C4-2B (cell line): ENCODE measurements at regions not wholly inside any gene's neighbourhood (a gene's known extent, or its start where the extent isn't known, plus 50 kb on each side); places are given as distances from the start of the nearest gene placed in this dataset.

ENCODE experiments used
- H3K27ac ChIP-seq: fragments of 450-650 bp; 2 replicates; pipeline ENCODE4 v1.5.1; 2017
- ZFX ChIP-seq: fragments of 450-650 bp; IDR thresholded peaks from 2 replicates; pipeline ENCODE4 v1.6.1; 2017
- TF ChIP-seq, protein P1 (sequence below): fragments of 450-650 bp; conservative IDR thresholded peaks from 2 replicates; pipeline ENCODE4 v1.5.1; 2017; ENCODE audit warnings: mild to moderate bottlenecking

DNA sequence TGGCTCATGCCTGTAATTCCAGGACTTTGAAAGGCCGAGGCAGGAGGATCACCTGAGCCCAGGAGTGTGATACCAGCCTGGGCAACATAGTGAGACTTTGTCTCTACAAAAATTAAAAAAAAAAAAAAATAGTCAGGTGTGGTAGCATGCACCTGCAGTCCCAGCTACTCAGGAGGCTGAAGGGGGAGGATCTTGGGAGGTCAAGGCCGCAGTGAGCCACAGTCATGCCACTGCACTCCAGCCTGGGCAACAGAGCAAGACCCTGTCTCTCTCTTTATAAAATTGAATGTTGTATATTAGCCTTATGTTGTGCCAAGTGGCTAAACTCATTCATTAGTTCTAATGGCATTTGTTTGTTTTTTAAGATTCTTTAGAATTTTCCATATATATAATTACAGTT, 207.7 kb upstream of the COPS8 start:
- H3K27ac ChIP-seq: no peak overlapping the region

DNA sequence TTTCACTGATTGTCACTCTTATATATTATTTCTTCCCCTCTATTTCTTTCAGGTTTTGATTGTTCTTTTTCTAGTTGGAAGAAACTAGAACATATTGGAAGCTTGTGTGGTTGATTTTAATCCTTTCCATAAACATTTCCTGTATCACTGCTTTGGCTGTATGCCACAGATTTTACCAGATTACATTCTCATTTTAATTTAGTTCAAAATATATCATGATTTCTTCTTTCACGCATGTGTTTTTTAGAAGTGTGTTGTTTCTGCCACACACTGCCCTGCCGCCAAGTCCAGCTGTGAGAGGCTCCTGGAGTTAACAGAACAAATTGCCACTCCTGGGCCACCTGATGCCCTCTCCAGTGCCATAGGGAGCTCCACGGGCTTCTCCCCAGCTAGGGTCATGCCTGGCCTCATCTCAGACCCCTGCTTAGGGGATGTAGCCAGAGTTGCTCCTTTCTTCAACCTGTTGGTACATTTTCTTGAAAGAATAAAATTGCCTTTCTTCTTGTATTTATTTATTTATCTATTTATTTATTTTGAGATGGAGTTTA, 206.2 kb upstream of the COPS8 start:
- TF ChIP-seq, protein P1, sequence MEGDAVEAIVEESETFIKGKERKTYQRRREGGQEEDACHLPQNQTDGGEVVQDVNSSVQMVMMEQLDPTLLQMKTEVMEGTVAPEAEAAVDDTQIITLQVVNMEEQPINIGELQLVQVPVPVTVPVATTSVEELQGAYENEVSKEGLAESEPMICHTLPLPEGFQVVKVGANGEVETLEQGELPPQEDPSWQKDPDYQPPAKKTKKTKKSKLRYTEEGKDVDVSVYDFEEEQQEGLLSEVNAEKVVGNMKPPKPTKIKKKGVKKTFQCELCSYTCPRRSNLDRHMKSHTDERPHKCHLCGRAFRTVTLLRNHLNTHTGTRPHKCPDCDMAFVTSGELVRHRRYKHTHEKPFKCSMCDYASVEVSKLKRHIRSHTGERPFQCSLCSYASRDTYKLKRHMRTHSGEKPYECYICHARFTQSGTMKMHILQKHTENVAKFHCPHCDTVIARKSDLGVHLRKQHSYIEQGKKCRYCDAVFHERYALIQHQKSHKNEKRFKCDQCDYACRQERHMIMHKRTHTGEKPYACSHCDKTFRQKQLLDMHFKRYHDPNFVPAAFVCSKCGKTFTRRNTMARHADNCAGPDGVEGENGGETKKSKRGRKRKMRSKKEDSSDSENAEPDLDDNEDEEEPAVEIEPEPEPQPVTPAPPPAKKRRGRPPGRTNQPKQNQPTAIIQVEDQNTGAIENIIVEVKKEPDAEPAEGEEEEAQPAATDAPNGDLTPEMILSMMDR: no peak
- no peak for TF ChIP-seq ZFX
- H3K27ac ChIP-seq: no peak overlapping the region

More for the DNA sequence above, 207.7 kb upstream of the COPS8 start:
- no peak for TF ChIP-seq ZFX
- TF ChIP-seq, protein P1: no peak

DNA sequence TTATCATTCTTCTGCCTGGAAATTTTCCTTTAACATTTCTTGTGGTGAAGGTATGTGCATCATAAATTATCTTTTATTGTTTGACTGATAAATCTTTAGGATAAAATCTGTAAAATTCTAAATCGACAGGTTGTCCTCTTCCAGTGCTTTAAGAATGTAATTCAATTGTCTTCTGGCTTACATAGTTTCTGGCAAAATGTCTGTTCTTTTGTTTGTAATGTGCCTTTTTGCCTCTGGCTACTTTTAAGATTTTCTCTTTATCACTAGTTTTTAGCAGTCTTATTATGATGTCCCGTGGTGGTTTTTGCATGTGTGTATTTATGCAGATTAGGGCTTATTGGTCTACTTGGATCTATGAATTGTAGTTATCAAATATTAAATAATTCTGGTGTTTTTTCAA, 203.6 kb upstream of the COPS8 start:
- TF ChIP-seq, protein P1: no peak
- no peak for TF ChIP-seq ZFX

DNA sequence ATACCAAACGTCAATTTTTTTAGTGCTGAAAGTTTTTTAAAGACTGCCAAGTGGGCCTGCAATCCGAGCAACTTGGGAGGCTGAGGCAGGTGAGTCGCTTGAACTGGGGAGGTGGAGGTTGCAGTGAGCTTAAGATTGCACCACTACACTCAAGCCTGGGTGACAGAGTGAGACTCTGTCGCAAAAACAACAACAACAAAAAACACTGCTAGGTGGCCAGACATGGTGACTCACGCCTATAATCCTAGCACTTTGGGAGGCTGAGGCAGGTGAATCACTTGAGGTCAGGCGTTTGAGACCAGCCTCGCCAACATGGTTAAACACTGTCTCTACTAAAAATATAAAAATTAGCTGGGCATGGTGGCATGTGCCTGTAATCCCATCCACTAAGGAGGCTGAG, 202.8 kb upstream of the COPS8 start:
- no peak for TF ChIP-seq ZFX
- TF ChIP-seq, protein P1: no peak
- H3K27ac ChIP-seq: no peak overlapping the region

More for the DNA sequence above, 203.6 kb upstream of the COPS8 start:
- no peak overlapping the region for H3K27ac ChIP-seq

DNA sequence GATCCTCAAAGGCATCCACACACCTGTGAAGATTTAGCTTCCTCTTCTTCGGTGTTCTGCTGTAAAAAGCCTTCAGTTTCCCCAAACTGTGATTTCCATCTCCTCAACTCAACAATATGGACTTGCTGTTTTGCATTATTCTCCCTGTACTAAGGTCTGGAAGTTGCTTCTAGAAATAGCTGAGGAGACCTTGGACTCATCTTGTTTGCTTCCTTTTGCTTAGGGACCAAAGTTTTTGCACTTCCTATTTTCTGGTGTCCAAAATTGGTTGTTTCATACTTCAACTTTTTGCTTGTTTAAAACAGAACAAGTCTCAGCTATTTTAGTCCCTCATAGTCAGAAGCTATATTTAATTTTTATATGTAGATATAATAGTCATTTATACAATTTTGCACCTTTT, 201.9 kb upstream of the COPS8 start:
- H3K27ac ChIP-seq: no peak overlapping the region
- TF ChIP-seq, protein P1: no peak
- no peak for TF ChIP-seq ZFX

DNA sequence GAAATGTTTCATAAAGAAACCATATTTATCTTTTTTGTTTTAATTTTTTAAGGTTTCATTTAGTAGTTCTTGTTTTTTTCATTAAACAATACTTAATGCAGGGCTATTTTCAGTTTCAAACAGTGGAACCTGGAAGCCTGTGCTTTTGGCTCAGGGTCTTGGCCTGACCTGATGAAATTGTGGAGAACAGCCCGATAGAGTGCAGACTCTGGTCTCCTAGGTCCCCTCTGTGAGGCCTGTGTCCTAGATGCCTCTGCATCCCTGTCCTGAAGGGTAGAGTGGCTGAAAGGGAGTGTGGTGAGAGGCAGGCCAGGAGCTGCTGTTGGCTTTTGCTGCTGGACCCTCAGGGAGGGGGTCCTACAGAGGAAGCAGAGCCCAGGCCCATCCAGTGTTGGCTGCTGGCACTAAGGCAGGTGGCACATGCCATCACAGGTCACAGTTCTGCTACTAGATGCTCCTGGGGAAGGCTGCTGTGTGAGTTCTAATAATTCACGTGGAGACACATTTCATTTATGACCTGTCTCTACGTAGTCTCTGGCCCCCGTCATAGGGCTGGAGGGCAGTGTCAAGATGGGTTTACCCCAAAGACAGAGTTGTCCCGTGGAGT, 201.0 kb upstream of the COPS8 start:
- TF ChIP-seq ZFX: no peak
- TF ChIP-seq, protein P1: no peak
- no peak overlapping the region for H3K27ac ChIP-seq

DNA sequence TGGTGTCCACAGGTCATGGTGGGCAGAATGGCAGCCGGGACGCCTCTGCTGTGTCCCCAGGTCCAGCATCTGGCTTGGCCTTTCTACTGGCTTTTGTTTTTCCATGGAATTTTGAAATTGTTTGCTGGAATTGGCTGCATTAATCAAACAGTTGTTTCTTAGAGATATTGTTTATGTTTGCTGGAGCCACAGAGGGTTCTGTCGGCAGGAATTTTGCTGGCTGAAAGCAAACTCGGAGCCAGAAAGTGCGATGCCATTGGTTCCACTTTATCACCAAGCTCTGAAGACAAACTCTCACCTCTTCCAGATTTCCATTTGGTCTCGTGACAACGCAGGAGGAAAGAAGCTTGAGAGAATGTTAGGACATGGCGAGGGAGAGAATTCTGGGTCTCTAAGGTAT, 199.2 kb upstream of the COPS8 start:
- no peak for TF ChIP-seq ZFX
- TF ChIP-seq, protein P1: no peak
- H3K27ac ChIP-seq: no peak overlapping the region
